ENCODE measurements at regions not wholly inside any gene's neighbourhood (a gene's known extent, or its start where the extent isn't known, plus 50 kb on each side); places are given as distances from the start of the nearest gene placed in this dataset.

DNA sequence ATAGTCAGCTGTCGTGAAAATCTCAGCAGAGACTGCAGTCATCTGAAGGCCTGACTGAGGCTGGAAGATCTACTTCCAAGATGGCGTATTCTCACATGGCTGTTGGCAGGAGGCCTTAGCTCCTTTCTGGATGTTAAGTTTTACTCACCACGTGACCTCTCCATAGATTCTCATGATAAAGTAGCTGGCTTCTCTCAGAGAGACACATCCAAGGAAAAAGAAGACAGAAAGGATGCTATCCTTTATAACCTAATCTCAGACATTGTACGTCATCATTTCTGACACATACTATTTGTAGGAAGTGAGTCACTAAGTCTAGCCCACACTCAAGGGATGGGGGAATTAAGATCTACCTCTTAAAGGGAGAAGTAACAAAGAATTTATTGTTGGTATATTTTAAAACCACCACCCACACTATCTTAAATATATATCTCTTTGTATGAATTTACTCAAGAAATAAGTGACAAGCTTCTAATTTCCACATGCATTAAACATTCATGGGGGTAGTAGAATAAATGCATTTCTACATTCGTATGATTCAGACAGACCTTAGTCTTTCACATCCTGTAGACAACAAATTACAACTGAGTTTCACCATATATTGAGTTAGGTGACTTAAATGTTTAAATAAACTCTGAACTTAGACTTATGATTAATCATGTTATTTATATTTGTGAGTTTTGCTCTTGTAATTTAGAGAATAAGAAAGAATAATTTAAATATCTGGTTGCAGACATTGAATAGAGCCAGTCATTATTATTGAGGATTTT is 411.0 kb downstream of the LRIG3 start:
- no peaks in the 10 kb centered on the region for H3K27me3 ChIP-seq (ENCODE audit: insufficient read depth, low read length)
- no peaks in the 10 kb centered on the region for H4K20me1 ChIP-seq (ENCODE audit: insufficient read depth)
- BruUV-seq (replicated peaks), result no TSS peak
- H3K4me3 ChIP-seq (replicated peaks in 1 of 2; ENCODE audit: low read depth in 1 of 2, low read length in 2 of 2), result no peak overlapping the region
- H3K79me2 ChIP-seq (ENCODE audit: insufficient read depth, low read length), result no peaks in the 10 kb centered on the region
- H3K36me3 ChIP-seq (ENCODE audit: control insufficient read depth in 1 of 2, insufficient read depth in 2 of 2, low read length in 2 of 2), result no peaks in the 10 kb centered on the region
- no peaks in the 10 kb centered on the region for H3K4me1 ChIP-seq (ENCODE audit: control insufficient read depth in 1 of 2, insufficient read depth in 2 of 2, low read length in 2 of 2)
- RAD21 ChIA-PET (ENCODE audit: low non-redundant PET in 1 of 2, low total read pairs in 2 of 2, uncharacterized antibody in 2 of 2, unreplicated experiment in 2 of 2), result no interaction called here
- POLR2A ChIA-PET, result no interaction called here
- H3K4me2 ChIP-seq (ENCODE audit: low read length), result no peak overlapping the region
- no peaks in the 10 kb centered on the region for H3K9me2 ChIP-seq (ENCODE audit: insufficient read depth)
- no peak for TF ChIP-seq POLR2AphosphoS5 (IDR thresholded peaks at IDR 0.05; ENCODE audit: low read depth, low read length)
- TF ChIP-seq RAD21 (IDR thresholded peaks at IDR 0.05; ENCODE audit: low read depth), result no peak
- TF ChIP-seq EZH2phosphoT487 (IDR thresholded peaks at IDR 0.05; ENCODE audit: borderline replicate concordance), result no peak
- 0 out of 2 replicates have a peak, but pooled peaks have one; percentile 16 for TF ChIP-seq FOSL1 (IDR thresholded peaks at IDR 0.05; ENCODE audit: low read depth)
- CTCF ChIA-PET, result no interaction called here
- DNase-seq (ENCODE audit: low read depth, low spot score) (no peak), ATAC-seq (no peak)
- H3K9me3 ChIP-seq (ENCODE audit: control insufficient read depth in 1 of 2, insufficient read depth in 1 of 2, low read depth in 1 of 2, low read length in 2 of 2), result no peaks in the 10 kb centered on the region
- no peak overlapping the region for H3K27ac ChIP-seq (ENCODE audit: low read depth, low read length)
- no peak overlapping the region for H3K9ac ChIP-seq (ENCODE audit: low read length)
- H2AFZ ChIP-seq (ENCODE audit: low read depth, low read length, poor library complexity, severe bottlenecking), result no peak overlapping the region
- intact Hi-C loops (cut with micrococcal nuclease), result no loop called here

DNA sequence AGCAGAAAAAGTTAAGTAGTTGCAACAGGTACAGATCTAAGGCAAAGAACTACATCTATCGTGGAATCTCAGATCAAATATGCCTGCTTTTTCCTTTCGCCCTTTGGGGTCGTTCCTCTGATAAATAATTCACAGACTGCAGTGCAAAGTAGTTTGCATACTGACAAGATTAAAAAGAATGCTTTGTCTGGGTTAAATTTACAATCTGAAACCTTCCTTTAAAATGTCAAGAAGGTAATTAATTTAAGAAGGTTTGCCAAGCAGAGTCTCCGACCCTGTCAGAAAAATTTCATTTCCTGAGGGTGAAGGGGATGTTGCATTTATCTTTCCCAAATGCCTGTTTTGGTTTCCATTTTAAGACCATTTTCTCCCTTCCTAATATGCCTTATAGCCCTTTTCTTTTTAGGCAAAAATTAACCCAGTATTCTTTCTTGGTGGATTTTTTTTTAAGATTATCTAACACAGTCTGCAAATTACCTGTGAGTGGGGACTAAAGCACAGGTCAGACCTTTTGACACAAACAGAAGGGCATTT is 406.9 kb downstream of the LRIG3 start:
- POLR2A ChIA-PET, result no interaction called here
- CTCF ChIA-PET, result no interaction called here
- no peak overlapping the region for H3K9ac ChIP-seq (ENCODE audit: low read length)
- intact Hi-C loops (cut with micrococcal nuclease), result no loop called here
- H3K4me3 ChIP-seq (replicated peaks in 1 of 2; ENCODE audit: low read depth in 1 of 2, low read length in 2 of 2), result no peak overlapping the region
- H3K9me2 ChIP-seq (ENCODE audit: insufficient read depth), result no peaks in the 10 kb centered on the region
- H3K27ac ChIP-seq (ENCODE audit: low read depth, low read length), result no peak overlapping the region
- H4K20me1 ChIP-seq (ENCODE audit: insufficient read depth), result no peaks in the 10 kb centered on the region
- H3K27me3 ChIP-seq (ENCODE audit: insufficient read depth, low read length), result no peaks in the 10 kb centered on the region
- H2AFZ ChIP-seq (ENCODE audit: low read depth, low read length, poor library complexity, severe bottlenecking), result no peak overlapping the region
- no peak for DNase-seq (ENCODE audit: low read depth, low spot score)
- H3K36me3 ChIP-seq (ENCODE audit: control insufficient read depth in 1 of 2, insufficient read depth in 2 of 2, low read length in 2 of 2), result no peaks in the 10 kb centered on the region
- RAD21 ChIA-PET (ENCODE audit: low non-redundant PET in 1 of 2, low total read pairs in 2 of 2, uncharacterized antibody in 2 of 2, unreplicated experiment in 2 of 2), result no interaction called here
- 0 out of 4 replicates have a peak, but pooled peaks cover 0 to 6% of the 10 kb centered on the region in 2 experiments for H3K9me3 ChIP-seq (ENCODE audit: control insufficient read depth in 1 of 2, insufficient read depth in 1 of 2, low read depth in 1 of 2, low read length in 2 of 2)
- H3K79me2 ChIP-seq (ENCODE audit: insufficient read depth, low read length), result no peaks in the 10 kb centered on the region
- no peak for ATAC-seq
- H3K4me1 ChIP-seq (ENCODE audit: control insufficient read depth in 1 of 2, insufficient read depth in 2 of 2, low read length in 2 of 2), result no peaks in the 10 kb centered on the region
- H3K4me2 ChIP-seq (ENCODE audit: low read length), result no peak overlapping the region
- no TSS peak for BruUV-seq (replicated peaks)
- TF ChIP-seq FOSL1 (IDR thresholded peaks at IDR 0.05; ENCODE audit: low read depth) (no peak), JUND (IDR thresholded peaks at IDR 0.05) (no peak), ZNF274 (IDR thresholded peaks at IDR 0.05; ENCODE audit: low read depth, low read length) (no peak), EZH2phosphoT487 (IDR thresholded peaks at IDR 0.05; ENCODE audit: borderline replicate concordance) (no peak), SP1 (IDR thresholded peaks at IDR 0.05; ENCODE audit: low read depth) (no peak), CBX3 (IDR thresholded peaks at IDR 0.05; ENCODE audit: low read depth) (no peak)
- TF ChIP-seq, protein P1, sequence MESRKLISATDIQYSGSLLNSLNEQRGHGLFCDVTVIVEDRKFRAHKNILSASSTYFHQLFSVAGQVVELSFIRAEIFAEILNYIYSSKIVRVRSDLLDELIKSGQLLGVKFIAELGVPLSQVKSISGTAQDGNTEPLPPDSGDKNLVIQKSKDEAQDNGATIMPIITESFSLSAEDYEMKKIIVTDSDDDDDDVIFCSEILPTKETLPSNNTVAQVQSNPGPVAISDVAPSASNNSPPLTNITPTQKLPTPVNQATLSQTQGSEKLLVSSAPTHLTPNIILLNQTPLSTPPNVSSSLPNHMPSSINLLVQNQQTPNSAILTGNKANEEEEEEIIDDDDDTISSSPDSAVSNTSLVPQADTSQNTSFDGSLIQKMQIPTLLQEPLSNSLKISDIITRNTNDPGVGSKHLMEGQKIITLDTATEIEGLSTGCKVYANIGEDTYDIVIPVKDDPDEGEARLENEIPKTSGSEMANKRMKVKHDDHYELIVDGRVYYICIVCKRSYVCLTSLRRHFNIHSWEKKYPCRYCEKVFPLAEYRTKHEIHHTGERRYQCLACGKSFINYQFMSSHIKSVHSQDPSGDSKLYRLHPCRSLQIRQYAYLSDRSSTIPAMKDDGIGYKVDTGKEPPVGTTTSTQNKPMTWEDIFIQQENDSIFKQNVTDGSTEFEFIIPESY (IDR thresholded peaks at IDR 0.05; ENCODE audit: extremely low read depth, insufficient replicate concordance, low read length), result no peak
- TF ChIP-seq, protein P2, sequence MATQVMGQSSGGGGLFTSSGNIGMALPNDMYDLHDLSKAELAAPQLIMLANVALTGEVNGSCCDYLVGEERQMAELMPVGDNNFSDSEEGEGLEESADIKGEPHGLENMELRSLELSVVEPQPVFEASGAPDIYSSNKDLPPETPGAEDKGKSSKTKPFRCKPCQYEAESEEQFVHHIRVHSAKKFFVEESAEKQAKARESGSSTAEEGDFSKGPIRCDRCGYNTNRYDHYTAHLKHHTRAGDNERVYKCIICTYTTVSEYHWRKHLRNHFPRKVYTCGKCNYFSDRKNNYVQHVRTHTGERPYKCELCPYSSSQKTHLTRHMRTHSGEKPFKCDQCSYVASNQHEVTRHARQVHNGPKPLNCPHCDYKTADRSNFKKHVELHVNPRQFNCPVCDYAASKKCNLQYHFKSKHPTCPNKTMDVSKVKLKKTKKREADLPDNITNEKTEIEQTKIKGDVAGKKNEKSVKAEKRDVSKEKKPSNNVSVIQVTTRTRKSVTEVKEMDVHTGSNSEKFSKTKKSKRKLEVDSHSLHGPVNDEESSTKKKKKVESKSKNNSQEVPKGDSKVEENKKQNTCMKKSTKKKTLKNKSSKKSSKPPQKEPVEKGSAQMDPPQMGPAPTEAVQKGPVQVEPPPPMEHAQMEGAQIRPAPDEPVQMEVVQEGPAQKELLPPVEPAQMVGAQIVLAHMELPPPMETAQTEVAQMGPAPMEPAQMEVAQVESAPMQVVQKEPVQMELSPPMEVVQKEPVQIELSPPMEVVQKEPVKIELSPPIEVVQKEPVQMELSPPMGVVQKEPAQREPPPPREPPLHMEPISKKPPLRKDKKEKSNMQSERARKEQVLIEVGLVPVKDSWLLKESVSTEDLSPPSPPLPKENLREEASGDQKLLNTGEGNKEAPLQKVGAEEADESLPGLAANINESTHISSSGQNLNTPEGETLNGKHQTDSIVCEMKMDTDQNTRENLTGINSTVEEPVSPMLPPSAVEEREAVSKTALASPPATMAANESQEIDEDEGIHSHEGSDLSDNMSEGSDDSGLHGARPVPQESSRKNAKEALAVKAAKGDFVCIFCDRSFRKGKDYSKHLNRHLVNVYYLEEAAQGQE (IDR thresholded peaks at IDR 0.05; ENCODE audit: low read depth), result no peak
- TF ChIP-seq, protein P3, sequence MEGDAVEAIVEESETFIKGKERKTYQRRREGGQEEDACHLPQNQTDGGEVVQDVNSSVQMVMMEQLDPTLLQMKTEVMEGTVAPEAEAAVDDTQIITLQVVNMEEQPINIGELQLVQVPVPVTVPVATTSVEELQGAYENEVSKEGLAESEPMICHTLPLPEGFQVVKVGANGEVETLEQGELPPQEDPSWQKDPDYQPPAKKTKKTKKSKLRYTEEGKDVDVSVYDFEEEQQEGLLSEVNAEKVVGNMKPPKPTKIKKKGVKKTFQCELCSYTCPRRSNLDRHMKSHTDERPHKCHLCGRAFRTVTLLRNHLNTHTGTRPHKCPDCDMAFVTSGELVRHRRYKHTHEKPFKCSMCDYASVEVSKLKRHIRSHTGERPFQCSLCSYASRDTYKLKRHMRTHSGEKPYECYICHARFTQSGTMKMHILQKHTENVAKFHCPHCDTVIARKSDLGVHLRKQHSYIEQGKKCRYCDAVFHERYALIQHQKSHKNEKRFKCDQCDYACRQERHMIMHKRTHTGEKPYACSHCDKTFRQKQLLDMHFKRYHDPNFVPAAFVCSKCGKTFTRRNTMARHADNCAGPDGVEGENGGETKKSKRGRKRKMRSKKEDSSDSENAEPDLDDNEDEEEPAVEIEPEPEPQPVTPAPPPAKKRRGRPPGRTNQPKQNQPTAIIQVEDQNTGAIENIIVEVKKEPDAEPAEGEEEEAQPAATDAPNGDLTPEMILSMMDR (IDR thresholded peaks at IDR 0.05 in 2 of 3, conservative IDR thresholded peaks at IDR 0.05 in 1 of 3; ENCODE audit: borderline replicate concordance in 1 of 3, insufficient read depth in 1 of 3, low read depth in 2 of 3, low read length in 2 of 3), result no peak
